IPS DF 4.7 (cell line): ENCODE measurements at regions not wholly inside any gene's neighbourhood (a gene's known extent, or its start where the extent isn't known, plus 50 kb on each side); places are given as distances from the start of the nearest gene placed in this dataset.
A peak's percentile ranks its signal among the peaks of the same experiment; 100 is the strongest.

Experiments
- DNase-seq: peaks from one replicate; pipeline ENCODE4 v3.0.0-alpha.2; 2013; ENCODE audit warnings: low spot score; ENCODE audit errors: extremely low read depth

DNA sequence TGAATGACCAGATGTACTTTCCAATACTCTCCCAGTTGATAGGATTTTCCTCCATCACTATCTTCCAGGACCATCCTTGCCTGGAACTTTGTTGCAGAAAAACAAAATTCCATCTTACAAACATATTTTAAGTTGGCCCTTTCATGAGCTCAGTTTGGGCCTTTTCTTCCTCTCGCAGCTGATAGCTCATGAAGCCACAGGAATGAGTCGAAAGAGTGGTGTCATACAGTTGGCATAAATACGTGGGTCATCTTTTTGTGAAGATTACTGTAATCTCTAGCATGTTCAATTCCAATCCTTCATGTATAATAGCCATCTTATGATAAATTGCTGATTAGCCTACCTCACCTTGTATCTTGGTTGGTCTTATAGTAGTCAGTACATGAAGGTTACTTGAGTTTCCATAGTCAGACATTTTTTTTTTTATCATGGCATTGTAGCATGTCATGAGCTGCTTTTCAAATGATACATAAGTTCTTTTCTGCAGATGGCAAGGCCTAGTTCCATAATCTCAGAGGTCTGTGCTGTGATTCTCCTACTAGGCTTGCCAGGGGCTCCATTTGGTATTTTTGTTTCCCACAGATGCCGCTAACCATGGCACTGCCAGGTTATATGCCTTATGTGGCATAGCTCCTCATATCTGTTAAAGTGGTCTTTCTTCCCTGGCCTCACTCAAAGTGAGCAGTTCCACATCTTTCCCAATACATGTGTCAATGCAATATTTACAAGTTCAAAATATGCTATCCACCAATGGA, 380.6 kb upstream of the DCN start:
- DNase-seq: no peak

DNA sequence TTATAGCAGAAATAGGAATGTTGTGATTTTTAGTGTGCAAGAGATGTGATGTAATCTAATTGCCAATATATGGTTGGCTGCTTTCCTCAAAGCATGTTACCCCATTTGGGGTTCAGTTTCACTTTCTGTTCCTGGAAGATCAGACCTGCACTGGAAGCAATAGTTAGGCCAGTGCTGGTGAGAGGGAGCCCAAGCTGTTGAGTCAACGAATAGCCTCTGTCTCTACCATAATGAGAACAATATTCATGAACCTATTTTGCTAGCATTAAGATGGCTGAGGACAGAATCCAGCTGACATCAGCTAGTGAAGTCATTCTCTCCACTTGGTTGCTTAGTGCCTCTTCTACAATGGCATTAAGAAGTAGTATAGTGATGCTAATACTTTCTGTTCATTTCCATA, 379.9 kb upstream of the DCN start:
- no peak for DNase-seq

DNA sequence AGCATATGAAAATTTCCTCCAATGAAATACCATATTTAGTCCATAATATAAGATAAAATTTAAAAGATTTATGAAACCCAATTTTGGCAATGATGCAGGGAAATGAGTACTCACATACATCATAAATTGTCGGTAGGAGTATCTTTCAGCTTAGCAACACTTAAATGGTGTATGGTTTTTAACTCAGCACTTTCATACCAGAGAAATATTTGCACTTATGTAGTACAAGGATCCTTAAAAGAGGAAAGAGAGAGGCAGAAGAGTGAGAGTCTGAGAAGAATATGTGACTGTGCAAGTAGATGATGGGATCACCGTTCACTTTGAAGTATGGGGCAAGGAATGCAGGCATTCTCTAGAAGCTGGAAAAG, 379.3 kb upstream of the DCN start:
- DNase-seq: no peak

DNA sequence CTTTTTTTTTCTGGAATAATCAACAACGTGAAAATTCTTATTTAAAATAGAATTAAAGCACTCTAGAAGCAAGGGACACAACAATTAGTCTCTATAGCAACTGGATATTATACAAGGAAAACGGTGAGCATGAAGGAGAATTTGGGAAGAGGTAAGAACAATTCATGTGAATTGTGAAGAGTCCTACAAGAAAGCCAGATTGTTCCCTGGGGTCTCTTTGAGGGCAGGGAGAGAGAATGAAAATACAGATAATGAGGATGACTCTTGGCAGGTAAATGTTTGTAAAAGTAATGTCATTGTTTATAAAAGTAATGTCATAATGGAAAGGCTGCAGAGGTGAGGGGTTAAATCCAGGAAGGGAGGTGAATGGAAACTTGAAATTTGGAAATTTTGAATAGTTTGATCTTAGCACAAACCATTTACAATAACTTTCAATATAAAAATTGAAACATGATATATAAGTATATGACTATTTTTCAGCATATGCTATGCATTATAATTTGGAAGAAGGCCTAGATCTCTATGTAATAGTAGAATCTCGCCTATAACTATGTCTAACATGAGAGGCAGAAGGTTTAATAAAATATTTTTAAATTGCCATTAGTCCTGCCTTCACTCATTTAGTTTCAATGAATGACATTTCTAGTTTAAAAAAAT, 378.8 kb upstream of the DCN start:
- no peak for DNase-seq

DNA sequence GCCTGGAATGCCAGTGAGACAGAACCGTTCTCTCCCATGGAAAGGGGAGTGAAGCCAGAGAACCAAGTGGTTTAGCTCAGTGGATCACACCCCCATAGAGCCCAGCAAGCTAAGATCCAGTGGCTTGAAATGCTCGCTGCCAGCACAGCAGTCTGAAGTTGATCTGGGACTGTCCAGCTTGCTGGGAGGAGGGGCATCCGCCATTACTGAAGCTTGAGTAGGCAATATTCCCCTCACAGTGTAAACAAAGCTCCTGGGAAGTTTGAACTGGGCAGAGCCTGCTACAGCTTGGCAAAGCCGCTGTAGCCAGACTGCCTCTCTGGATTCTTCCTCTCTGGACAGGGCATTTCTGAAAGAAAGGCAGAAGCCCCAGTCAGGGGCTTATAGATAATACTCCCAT, 374.3 kb upstream of the DCN start:
- DNase-seq: no peak

DNA sequence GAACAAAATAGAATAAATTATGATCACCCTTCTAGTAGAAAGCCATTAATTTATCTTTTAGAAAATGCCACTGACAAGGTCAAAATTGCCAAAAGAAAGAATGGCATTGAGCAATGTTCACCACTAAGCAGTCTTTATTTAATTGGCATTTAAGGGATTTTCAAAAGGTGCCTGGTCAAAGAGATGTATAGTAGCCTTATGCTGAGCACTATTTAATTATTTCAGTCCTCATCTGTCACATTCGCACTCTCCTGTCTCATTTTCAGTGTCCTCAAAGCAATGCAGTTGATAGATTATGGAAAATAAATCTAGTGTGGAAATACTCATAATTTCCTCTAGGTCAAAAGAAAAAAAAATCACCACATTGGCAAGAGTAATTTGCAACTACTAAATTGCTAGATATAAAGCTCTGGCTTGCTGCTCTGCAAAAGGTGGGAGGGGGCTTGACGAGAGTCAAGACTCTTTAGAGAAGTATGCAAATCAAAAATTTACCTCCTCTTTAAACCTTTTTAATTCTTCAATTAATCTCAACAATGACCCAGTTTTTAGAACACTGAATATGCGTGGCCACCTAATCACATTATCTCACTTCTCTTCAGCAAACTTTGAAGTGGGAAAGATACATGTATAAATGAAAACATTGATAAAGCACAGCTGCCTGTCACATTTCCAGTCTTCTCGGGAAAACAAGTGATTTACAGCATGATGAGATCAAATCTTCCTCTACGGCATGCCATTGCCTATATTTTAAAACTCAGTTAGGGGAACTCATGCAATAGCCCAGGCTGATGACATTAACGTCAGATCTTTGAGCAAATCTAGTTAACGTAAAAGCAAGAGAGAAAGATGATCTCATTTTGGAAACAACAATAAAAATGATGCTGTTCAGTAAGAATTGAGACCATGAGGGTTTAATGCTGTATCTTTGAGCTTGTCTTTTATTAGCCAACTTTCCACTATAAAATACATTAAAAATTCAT, 373.1 kb upstream of the DCN start:
- DNase-seq: no peak

DNA sequence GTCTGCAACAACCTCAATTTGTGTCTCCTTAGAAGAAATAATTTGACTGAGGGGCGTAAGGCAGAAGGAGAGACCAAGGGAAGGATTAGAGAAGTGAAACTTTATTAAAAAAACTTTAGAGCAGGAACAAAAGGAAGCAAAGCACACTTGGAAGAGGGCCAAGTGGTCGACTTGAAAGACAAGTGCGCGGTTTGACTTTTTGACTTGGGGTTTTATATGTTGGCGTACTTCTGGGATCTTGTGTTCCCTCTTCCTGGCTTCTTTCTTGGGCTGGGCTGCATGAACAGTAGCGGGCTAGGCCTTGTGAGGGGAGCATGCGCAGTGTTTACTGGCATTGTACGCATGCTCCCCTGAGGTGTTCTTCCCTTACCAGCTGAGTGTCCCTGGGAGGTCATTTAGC, 369.3 kb upstream of the DCN start:
- DNase-seq: no peak

DNA sequence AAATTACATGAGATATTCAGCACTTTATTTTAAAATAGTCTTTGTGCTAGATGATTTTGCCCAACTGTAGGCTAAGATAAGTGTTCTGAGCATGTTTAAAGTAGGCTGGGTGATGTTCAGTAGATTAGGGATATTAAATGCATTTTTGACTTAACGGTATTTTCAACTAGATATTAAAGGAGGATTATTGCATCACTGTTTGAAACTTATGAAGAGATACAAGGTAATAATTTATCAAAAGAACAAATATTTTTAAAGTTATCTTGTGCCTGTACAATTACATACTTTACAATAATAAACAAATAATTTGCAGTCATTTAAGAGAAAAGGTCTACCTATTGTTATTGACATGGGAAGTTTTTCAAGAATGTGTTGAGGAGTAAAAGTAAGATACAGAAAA, 368.6 kb upstream of the DCN start:
- no peak for DNase-seq

DNA sequence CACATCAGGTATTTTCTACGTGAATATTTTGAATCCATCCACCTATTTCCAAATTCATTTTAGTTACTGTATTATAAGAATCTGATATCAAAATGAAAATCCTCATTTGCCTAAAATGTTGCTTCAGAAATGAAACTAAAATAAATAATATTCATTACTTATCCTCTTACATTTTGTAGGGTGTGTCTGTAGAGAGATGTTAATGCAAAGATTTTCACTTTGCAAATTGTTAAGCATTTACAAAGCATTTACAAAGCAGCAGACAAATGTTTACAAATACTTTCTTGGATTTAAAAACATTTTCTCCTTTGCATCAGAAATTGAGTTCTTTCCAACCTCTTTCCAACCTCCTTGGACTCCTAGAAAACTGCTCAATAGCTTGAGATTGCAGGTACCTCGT, 360.0 kb upstream of the DCN start:
- no peak for DNase-seq

DNA sequence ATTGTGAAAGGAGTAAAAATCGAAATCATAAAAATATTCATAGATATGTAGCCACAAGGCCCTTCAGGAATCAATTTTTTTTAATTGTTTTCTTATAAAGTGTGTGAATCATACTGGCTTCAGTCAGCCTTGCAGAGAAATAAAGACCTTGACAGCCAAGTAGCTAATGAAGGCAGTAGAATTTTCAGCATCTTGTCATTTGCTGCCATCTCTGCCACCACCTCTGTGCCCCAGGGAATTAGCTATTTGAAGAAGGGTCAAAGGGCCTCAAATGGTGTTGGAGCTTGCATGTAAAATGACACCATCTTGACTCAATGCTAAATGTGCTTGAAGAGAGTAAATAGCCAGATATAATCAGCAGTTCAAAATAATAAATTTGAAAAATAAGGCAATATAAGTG, 359.4 kb upstream of the DCN start:
- DNase-seq: no peak

DNA sequence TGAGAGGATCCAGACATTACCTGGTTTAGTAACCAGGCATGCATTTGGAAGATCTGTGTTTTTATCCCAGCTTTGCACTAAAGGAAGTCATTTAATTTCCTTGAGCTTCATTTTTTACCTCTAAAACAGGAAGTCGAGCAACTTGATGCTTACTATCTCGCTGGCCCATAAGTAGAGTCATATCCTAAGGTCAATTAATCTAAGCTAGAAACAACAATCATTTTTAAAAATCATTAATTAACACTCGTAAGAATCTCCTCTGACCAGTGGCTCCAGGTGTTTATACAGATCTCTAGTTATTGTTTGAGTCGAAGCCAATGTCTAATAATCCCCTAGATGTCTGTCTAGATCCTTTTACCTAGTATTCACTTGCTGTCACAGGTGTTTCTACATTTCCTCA, 355.8 kb upstream of the DCN start:
- no peak for DNase-seq

DNA sequence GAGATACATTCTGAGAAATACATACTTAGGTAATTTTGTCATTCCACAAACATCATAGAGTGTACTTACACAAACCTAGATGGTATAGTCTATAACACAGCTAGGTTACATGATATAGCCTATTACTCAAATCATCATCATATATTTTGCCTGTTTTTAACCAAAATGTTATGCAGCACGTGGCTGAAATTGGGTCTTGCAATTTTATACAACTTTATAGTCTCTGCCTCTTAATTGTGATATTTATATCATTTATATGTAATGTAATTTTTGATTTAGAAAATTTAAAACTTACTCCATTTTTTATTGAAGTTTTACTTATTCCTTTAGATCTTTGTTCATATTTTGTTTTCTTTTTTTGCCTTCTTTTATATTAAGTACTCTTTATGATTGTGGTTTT, 350.7 kb upstream of the DCN start:
- no peak for DNase-seq

DNA sequence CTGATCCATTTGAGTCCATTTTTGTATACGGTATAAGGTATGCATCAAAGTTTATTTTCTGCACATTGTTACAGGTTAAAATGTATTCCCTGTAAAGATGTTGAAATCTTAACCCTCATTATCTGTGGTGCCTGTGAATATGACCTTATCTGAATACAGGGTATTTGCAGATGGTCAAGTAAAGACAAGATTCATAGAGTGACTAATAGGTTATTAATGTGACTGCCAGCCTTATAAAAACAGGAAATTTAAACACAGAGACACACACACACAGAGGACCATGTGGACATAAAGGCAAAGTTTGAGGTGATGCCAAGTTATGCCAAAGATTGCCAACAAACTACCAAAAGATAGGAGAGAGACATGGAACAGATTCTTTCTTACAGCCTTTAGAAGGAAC, 347.2 kb upstream of the DCN start:
- DNase-seq: no peak

DNA sequence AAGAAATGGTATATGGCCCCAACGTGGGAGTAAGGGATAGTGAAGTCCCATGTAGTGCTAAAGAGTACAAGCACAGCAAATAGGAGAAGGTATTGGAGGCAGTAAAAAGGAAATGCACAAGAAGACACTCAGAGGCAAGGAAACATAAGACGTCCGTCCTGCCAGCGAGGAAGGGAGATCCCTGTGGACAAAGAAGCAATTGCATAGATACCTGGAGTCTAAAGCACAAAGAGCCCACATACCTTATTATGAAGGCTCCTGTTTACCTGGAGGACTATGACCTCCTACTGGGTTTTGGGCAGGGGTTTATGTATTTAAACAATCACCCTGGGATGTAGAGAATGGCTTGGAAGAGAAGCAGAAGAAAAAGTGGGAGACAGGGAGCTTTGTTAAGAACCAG, 341.2 kb upstream of the DCN start:
- DNase-seq: peak; percentile 14

DNA sequence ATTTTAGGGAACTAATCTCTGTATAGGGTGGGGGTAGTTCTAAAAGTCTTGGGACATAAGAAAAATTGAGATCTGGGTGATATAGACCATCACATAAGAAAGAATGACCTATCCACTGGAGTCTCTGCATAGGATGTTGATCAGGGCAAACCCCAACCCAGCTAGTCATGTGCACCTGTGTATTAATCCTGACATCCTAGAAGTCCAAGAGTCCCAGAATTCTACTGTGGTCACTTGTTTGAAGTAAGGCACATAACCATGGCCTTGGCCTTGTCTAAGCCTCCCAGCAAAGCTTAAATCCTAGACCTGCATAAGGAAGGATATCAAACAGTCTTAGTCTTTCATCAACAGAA, 334.1 kb upstream of the DCN start:
- no peak for DNase-seq

DNA sequence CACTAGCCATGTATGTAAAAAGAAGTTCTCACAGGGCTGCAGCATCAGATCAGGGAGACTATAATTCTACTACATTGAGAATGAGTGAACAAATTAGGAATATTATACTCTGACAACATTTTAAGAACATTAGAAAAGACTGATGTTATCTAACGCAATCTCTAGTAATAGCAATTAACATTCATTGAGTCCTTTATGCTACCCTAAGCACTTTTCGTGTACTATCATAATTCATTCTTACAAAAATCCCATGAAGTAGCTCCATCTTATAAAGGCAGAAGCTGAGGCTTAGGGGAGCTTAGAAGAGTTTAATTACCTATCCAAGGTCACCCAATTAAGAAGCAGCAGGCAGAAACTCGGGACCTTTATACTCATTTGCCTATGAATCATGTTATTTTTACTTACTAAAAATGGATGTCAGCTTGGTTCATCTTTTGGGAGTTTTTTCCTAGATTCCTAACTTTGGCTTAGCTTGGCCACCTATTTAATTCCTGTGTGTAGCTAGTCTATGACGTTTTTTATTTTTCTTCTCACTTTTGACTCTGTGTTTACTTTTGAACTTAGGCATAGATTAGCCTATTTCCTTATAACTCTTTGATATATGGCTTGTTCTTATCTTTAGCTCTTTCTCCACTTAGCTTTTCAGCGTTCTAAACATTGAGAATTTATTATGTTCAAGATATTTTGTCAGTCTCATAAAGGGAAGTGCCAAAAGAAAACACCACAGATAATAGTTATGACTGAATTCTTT, 333.5 kb upstream of the DCN start:
- DNase-seq: no peak

DNA sequence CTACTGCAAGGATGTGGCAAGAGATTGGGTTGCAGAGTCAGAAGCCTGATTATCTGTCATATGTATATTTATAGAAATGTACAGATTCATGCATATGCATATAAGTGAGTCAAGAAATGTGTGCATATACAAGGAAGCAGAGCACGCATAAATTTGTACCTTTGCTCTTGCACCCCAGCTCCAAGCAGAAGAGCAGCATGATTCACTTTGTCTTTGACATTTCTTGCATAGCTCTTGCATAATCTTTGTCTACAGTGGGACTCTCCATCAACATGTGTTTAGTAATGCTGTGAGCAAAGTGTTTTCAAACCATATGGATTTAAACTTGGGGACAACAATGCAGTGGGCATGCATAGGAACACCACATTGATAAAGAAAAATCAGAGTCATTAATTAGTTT, 330.7 kb upstream of the DCN start:
- DNase-seq: no peak

DNA sequence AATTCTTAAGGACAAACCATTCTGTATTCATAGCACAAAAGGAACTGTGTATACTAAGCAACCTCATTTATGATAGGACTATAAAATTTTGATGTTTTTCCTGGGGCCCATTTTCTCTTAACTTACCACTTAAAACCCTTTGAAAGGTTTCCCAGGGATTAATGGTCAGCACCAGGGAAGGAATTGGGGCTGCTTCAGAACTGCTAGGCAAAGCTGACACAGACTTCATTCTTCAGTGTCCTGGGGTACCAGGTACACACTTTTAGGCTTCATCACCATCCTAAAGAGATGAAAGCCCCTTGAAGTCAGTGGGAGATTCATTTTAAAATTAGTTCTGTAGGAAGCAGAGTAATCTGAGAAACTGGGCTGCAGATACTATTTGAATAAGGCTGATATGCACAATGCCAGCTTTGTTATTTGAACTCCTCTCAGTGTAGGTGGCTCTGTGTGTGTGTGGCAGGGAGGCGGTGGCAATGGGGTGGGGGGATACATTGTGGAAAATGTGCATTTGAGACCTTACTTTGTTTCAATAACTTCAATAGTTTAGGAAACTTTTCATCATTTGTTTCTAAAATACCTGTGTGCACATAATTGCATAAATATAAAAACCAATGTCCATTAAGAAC, 329.3 kb upstream of the DCN start:
- DNase-seq: no peak

DNA sequence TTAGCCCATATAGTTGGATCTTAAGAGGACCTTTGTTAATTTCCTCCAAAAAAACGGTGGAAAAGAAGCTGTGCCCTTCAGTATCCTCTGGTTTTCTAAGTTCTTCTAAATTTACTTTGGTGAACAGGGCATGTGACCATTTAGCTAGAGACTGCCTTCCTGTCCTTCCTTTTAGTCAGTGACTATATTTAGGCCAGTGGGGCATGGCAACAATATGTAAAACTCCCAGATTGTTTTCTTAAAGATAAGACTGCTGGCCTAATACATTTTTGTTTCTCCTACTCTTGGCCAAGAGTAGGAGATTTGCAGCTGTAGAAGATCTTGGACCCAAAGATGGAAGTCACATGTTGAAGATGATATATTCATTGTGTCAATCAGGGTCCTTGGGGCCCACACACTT, 325.1 kb upstream of the DCN start:
- DNase-seq: no peak

DNA sequence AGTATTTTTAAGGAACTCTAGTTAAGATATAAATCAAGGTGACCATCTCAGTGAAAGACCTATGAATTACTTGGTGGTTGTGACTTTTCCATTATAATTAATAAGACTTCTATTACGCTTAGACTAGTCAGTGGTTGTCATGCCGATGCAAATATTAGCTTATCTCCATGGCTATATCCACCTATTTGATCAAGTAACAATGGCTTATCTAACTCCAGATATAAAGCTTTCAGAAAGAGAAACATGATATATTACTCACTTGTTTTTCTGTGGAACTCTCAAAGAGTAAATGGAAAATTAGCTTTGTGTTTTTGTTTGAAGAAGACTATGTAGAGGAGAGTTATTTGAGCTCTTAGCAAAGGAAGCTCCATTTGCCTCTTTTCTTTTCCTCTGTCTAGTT, 323.8 kb upstream of the DCN start:
- no peak for DNase-seq

DNA sequence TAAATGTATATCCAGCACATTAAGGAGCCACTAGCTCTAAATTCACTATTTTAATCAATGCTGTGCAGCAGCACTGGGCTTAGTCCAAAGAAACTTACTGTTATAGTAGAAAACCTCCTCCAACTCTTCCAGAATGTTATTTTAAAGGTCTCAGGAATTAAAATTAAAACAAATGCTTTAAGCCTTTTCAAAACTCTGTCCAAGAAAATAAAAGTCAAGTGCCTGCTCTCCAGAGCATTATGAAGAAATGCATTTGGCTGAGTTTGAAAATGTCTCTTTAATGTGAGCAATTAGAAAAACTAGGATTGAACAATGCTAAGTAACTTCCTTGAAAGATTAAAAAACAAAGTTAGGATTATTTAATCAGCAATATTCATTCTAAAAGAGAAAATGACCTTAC, 322.4 kb upstream of the DCN start:
- no peak for DNase-seq
